Heart left ventricle (tissue), 16 donors: ENCODE measurements at regions not wholly inside any gene's neighbourhood (a gene's known extent, or its start where the extent isn't known, plus 50 kb on each side); places are given as distances from the start of the nearest gene placed in this dataset.

Source experiments
- ATAC-seq, 4 donors: fragments of 200-7000 bp; cut with Tn5 transposase; one replicate each; pipeline ENCODE4 v1.9.1; 2020 to 2022; ENCODE audit warnings: moderate library complexity in 4 of 4, mild to moderate bottlenecking in 3 of 4, moderate number of reproducible peaks in 1 of 4
- DNase-seq, 5 donors: peaks; one replicate each; pipeline ENCODE4 v3.0.0-alpha.2; 2020
- H3K27ac ChIP-seq, 12 donors: fragments of 200-600 bp; sonication (generic) in 4 of 12; one replicate each; pipeline versions ENCODE4 v1.5.0 to v1.8.0; 2016 to 2022; ENCODE audit warnings: mild to moderate bottlenecking in 2 of 12
- H3K27me3 ChIP-seq, 9 donors: fragments of 200-600 bp; sonication (generic) in 2 of 9; one replicate each; pipeline versions ENCODE4 v1.5.1 to v1.8.0; 2016 to 2022; ENCODE audit warnings: mild to moderate bottlenecking in 3 of 9
- H3K36me3 ChIP-seq, 9 donors: fragments of 200-600 bp; sonication (generic) in 2 of 9; one replicate each; pipeline versions ENCODE4 v1.5.0 to v1.8.0; 2018 to 2022; ENCODE audit warnings: mild to moderate bottlenecking in 2 of 9
- H3K4me1 ChIP-seq, 12 donors: fragments of 200-600 bp; sonication (generic) in 4 of 12; one replicate each; pipeline versions ENCODE4 v1.5.0 to v1.8.0; 2016 to 2022; ENCODE audit warnings: mild to moderate bottlenecking in 3 of 12
- H3K4me3 ChIP-seq, 12 donors: fragments of 200-600 bp; sonication (generic) in 4 of 12; one replicate each; pipeline versions ENCODE4 v1.5.0 to v1.8.0; 2017 to 2022; ENCODE audit warnings: mild to moderate bottlenecking in 9 of 12, moderate library complexity in 4 of 12
- H3K9me3 ChIP-seq, 12 donors: fragments of 200-600 bp; sonication (generic) in 4 of 12; one replicate each; pipeline versions ENCODE4 v1.5.0 to v1.8.0; 2016 to 2022; ENCODE audit warnings: mild to moderate bottlenecking in 1 of 12
- CTCF ChIP-seq, 12 donors: fragments of 200-600 bp; sonication (generic) in 4 of 12; IDR thresholded peaks; one replicate each; pipeline versions ENCODE4 v1.5.0 to v1.8.0; 2018 to 2022; ENCODE audit warnings: antibody characterized with exemption in 12 of 12, mild to moderate bottlenecking in 5 of 12
- POLR2A ChIP-seq, 2 donors: fragments of 450-650 bp; IDR thresholded peaks; one replicate each; pipeline ENCODE4 v1.6.1; 2017; ENCODE audit warnings: antibody characterized with exemption in 2 of 2, mild to moderate bottlenecking in 2 of 2, moderate library complexity in 2 of 2
- WGBS, 4 donors: extraction: QIAGEN DNeasy Blood & Tissue Kit in 2 of 4; methylation state at CpG; one replicate each; pipeline versions ENCODE4 v1.1.5 to v1.1.7; 2013 to 2018; 5-methylcytosine and 5-hydroxymethylcytosine counted together
- intact Hi-C, 10 donors: fragments of 100-400 bp; cut with DNase I; formaldehyde crosslinking; loops; one replicate each; pipeline versions ENCODE4 v1.11.1 to v1.14.2; 2022
- donor health status: ischemic (EF 13 %, LVEDD 7.1; RV severe dilation, severe dysfunction).
- donor health status: healthy with polysubstance abuse.
- donor health status: DM: no; HTN: yes; CAD: no.
- donor health status: DM: no; HTN: no; CAD: no.
- donor health status: ischemic (EF 25% LVEDD 6.9; RV normal size, moderate dysfunction).
- donor health status: ischemic (EF 25% LVEDD 5.7; RV mildly dilated, moderate dysfunction).
- donor health status: healthy.
- donor health status: DM: yes; HTN: yes; CAD: no.
- donor health status: ischemic (EF 35%, LVEDD 5.7; RV mildly dilated, moderate dysfunction).
- donor health status: nonischemic (EF 11% LVEDD 7.7; RV severe dilation, severe dysfunction).
- donor health status: DM: yes; HTN: yes; CAD: no.
- donor health status: PGD.
- donor health status: ischemic (EF 29% LVEDD 5.4; RV normal size, mild dysfunction).
- donor health status: nonischemic (EF 23%, LVEDD 6.1; RV moderate dilation, normal function).

DNA sequence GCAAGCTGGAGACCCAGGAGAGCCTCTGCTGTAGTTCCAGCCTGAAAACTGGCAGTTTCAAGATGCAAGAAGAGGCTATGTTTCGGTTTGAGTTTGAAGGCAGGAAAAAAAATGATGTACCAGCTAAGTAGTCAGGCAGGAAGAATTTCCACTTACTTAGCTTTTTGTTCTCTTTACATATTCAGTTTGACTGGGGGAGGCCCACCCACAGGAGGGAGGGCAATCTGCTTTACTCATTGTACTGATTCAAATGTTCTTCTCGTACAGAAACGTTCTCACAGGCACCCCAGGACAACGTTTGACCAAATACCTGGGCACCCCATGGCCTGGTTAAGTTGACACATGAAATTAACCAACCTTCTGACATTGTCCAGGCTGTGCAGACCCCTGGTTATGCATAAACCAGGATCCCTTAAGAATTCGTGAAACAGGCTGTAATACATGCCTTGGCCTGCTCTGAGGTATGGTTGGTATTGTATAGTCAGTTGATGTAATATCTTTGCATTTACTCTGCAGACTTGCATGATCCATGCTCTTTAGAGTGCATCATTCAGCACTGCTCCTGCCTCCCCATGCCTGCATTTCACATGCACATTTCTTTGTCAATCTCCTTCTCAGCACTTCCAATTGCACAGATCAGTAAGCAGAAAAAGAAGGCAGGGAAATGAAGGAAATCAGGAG is 687.1 kb downstream of the TAF11L14 start:
- no peak for TF ChIP-seq POLR2A (IDR thresholded peaks at IDR 0.05)
- TF ChIP-seq CTCF (IDR thresholded peaks at IDR 0.05): no peak
- ATAC-seq (no peak), DNase-seq (no peak)
- intact Hi-C loops: no loop called here
- Histone ChIP-seq H3K4me3 (no peak overlapping the region), H3K27ac (no peak overlapping the region), H3K27me3 (no peaks in the 10 kb centered on the region), H3K36me3 (no peaks in the 10 kb centered on the region), H3K9me3 (no peaks in the 10 kb centered on the region), H3K4me1 (no peaks in the 10 kb centered on the region)
- WGBS, 4 donors: 66 to 78% (median 69%) methylated on average over 5 of the region's 5 CpGs

- no peak overlapping the region for H3K4me3 ChIP-seq
- no peak for TF ChIP-seq CTCF (IDR thresholded peaks at IDR 0.05)
- TF ChIP-seq POLR2A (IDR thresholded peaks at IDR 0.05): no peak
- no peak for ATAC-seq
- no peaks in the 10 kb centered on the region for H3K9me3 ChIP-seq
- H3K27ac ChIP-seq: no peak overlapping the region
- no peaks in the 10 kb centered on the region for H3K4me1 ChIP-seq
- H3K27me3 ChIP-seq: no peaks in the 10 kb centered on the region
- 84 to 97% (median 88%) methylated on average over 2 of the region's 2 CpGs for WGBS, 4 donors
- DNase-seq: no peak
- intact Hi-C loops: no loop called here
- H3K36me3 ChIP-seq: no peaks in the 10 kb centered on the region
Measured at GRCh38 chr5:18323891-18324290, 689.6 kb downstream of the TAF11L14 start.

DNA sequence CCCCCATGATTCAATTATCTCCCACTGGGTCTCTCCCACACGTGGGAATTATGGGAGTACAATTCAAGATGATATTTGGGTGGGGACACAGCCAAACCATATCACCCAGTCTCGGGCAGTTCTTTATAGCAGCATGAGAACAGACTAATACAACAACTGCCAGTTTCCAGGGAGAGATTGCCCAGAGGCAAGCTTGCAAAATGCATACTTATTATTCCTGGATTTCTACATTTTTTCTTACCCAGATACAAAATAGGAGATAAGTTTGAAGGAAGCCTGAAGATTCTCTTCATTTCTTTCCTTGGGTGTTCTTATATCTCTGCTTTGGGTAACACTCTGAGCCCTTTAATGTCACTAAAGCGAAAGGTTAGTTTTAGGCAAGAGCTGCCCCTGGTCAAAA is 691.2 kb downstream of the TAF11L14 start:
- Histone ChIP-seq H3K4me3 (no peak overlapping the region), H3K9me3 (no peaks in the 10 kb centered on the region), H3K36me3 (no peaks in the 10 kb centered on the region), H3K27ac (no peak overlapping the region), H3K4me1 (no peaks in the 10 kb centered on the region), H3K27me3 (no peaks in the 10 kb centered on the region)
- ATAC-seq: no peak
- WGBS, 4 donors: 55 to 65% (median 61%) methylated on average over 3 of the region's 3 CpGs
- TF ChIP-seq POLR2A (IDR thresholded peaks at IDR 0.05) (no peak), CTCF (IDR thresholded peaks at IDR 0.05) (no peak)
- intact Hi-C loops: no loop called here
- no peak for DNase-seq

GRCh38 chr5:18329328-18329727 is 695.1 kb downstream of the TAF11L14 start:
- intact Hi-C loops: no loop called here
- H3K4me3 ChIP-seq: no peak overlapping the region
- TF ChIP-seq CTCF (IDR thresholded peaks at IDR 0.05): no peak
- no peak for TF ChIP-seq POLR2A (IDR thresholded peaks at IDR 0.05)
- H3K9me3 ChIP-seq: peaks cover 0 to 7% (median 0%) of the 10 kb centered on the region in 12 donors
- no peak for ATAC-seq
- H3K36me3 ChIP-seq: no peaks in the 10 kb centered on the region
- H3K27me3 ChIP-seq: no peaks in the 10 kb centered on the region
- no peak for DNase-seq
- no peaks in the 10 kb centered on the region for H3K4me1 ChIP-seq
- H3K27ac ChIP-seq: no peak overlapping the region
